ENCODE measurements at regions not wholly inside any gene's neighbourhood (a gene's known extent, or its start where the extent isn't known, plus 50 kb on each side); places are given as distances from the start of the nearest gene placed in this dataset.

DNA sequence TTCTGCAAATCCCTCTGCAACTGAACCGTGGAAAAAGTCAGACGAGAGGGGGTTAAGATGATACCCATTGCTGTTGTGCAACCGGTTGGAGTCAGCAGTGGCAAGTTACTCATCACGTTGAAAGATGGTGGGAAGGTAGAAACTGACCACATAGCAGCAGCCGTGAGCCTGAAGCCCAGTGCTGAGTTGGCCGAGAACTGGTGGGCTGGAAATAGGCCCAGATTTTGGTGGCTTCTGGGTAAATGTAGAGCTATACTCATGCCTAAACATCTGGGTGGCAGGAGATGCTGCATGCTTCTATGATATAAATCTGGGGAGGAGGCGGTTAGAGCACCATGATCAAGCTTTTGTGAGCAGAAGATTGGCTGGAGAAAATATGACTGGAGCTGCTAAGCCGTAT, 78.6 kb downstream of the ARL5B start:
- TF ChIP-seq, protein P1, sequence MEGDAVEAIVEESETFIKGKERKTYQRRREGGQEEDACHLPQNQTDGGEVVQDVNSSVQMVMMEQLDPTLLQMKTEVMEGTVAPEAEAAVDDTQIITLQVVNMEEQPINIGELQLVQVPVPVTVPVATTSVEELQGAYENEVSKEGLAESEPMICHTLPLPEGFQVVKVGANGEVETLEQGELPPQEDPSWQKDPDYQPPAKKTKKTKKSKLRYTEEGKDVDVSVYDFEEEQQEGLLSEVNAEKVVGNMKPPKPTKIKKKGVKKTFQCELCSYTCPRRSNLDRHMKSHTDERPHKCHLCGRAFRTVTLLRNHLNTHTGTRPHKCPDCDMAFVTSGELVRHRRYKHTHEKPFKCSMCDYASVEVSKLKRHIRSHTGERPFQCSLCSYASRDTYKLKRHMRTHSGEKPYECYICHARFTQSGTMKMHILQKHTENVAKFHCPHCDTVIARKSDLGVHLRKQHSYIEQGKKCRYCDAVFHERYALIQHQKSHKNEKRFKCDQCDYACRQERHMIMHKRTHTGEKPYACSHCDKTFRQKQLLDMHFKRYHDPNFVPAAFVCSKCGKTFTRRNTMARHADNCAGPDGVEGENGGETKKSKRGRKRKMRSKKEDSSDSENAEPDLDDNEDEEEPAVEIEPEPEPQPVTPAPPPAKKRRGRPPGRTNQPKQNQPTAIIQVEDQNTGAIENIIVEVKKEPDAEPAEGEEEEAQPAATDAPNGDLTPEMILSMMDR (IDR thresholded peaks at IDR 0.05; ENCODE audit: insufficient read depth, low read depth, low read length) = no peak
- no peak for TF ChIP-seq EZH2 (IDR thresholded peaks at IDR 0.05; ENCODE audit: insufficient read depth, low read length)
